Activated CD8-positive, alpha-beta memory T cell treated with anti-CD3 and anti-CD28 coated beads for 4 hours (primary cell): ENCODE measurements at regions not wholly inside any gene's neighbourhood (a gene's known extent, or its start where the extent isn't known, plus 50 kb on each side); places are given as distances from the start of the nearest gene placed in this dataset.

ENCODE experiments used
- DNase-seq, 2 donors: peaks; one replicate each; pipeline ENCODE4 v3.0.0-alpha.2; 2020; ENCODE audit warnings: low read depth in 2 of 2

DNA sequence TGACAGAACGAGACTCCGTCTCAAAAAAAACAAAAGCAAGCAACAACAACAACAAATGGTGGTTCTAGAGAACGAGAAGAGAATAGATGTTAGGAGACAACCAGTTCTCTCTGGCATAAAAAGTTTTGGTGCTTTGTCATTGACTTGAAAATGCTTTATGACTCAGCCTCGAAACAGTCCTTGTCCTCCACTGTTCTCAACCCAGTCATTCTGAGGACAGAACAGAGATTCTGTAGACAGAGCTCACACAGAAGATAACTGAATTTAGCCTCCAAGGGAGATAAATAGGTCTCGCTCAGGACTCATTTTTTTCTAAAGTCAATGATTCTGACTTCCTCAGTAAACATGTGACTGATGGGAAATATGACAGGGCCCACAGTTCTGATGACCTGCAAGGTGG lies 76.0 kb upstream of the FSTL4 start:
- no peak for DNase-seq

DNA sequence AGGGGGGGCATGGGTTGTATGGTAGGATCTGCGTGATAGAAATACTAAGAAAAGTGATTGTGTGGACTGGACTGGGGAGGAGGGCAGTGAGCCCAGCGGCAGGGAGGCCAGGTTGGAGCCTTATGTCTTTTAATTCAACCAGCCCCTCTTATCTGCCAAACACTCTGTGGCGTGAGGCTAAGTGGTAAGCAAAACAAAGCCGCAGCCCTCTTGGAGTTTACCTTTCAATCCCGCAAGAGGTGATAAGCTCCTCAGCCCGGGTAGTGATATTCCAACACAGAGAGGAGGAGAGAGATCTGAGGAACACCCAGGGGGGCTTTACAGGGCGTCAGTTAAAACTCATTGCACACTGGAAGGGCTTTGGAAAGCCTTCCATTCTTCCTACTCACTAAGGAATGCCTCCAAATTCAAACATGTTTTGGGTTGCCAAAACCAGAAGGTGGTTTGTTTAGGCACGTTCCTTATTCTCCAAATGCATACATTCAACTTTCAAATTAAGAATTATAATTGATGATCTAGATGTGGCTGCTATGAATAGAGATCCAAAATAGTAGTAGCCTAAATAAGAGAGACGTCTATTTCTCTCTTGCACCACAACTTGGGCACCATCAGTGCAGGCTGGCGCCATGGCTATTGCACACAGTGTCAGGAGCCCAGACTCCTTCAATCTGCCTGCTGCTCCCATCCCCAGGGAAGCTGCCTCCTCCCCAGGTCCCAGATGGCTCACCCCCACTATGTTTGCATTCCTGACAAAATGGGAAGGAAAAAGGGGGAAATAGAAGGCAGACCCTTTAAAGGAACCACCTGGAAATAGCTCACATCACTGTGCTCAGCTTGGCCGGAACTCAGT lies 75.1 kb upstream of the FSTL4 start:
- no peak for DNase-seq

- DNase-seq: no peak
Observed at GRCh38 chr5:133686566-133686965, 74.2 kb upstream of the FSTL4 start.

DNA sequence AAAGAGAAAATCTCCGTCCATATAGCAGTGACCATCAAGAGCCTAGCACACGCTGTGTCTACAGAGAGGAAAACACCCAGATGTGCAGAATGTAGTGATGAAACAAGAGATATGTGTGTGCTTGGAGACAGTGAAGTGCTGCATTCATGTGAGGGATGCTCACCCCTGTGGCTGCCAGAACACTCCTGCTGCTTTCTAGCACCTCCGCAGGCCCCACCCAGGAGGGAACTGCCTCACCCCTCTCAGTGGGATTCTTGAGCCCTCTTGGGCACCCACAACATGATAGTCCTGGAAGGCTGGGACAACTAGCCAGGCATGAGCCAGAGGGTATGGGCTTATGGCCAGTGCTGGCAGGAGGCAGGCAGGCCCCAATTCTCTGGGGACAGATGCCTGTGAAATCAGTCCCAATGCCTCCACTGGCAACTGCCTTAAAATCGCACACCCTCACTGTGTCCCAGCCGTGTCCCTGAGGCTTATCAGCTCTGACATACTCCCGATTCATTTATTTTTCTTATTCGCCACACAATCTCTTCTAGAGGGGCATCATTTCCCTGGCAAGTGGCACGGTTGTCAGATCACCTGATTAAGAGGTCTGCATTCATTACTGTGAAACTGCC lies 73.2 kb upstream of the FSTL4 start:
- no peak for DNase-seq

DNA sequence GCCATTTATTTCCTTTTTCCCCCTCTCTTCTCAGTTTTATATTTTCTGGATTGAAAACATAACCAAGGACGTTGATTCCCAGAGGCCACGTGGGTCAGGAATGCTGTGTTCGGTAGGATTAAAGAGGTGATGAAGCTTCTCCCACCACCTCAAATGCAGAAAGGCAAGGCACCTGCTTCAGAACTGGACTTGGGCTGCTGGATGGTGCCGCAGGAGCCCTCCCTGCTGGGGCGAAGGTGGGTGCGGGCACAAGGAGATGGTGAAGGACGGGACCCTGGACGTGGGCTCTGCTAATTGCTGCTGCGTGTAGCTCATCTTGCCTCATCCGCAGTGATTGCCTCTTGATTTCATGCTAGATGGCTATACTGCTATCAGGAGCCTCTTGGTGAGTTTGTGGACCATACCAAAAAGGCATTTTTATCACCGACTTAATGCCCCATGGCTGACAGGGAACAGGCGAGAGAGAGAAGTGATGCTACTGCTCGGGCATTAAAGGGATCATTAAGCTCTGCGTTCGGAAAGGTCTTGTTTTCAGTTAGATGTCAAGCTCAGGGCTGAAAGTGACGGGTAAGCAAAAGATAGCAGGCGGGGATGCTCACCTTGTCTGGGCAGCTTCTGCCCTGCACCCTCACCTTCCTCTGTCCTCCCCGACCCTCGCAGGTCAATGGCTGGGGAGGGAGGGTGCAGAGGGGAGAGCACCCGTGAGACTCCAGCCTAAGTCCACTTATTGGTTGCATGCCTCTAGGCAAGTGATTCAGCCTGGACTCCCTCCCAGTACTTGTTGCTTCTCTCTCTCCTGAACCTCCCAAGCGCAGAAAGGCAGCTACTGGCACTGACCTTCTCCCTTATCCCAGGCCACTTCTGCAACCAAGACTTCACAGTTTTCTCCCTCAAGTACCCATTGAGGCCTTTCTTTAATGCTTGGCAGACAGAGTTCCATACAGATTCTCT lies 71.6 kb upstream of the FSTL4 start:
- no peak for DNase-seq

DNA sequence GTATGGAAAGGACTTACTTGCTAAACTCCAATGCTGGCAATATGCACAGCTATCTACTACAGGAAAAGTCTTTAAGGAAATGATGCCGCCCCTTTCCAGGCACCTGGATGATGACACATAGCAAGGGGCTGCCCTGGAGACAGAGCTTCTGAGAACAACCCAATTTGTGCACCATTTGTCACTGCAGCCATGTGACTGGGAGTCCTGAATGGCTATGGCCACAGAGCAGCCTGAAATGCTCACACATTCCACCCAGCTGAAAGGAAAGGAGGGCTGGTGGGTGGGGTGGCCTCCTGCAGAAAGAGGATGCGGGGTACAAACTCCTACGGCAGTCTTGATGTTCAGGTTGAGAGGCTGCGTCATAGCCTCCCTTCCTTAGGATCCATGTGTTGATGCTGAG lies 70.1 kb upstream of the FSTL4 start:
- DNase-seq: no peak

GRCh38 chr5:133681896-133682295 lies 69.6 kb upstream of the FSTL4 start:
- DNase-seq: no peak

DNA sequence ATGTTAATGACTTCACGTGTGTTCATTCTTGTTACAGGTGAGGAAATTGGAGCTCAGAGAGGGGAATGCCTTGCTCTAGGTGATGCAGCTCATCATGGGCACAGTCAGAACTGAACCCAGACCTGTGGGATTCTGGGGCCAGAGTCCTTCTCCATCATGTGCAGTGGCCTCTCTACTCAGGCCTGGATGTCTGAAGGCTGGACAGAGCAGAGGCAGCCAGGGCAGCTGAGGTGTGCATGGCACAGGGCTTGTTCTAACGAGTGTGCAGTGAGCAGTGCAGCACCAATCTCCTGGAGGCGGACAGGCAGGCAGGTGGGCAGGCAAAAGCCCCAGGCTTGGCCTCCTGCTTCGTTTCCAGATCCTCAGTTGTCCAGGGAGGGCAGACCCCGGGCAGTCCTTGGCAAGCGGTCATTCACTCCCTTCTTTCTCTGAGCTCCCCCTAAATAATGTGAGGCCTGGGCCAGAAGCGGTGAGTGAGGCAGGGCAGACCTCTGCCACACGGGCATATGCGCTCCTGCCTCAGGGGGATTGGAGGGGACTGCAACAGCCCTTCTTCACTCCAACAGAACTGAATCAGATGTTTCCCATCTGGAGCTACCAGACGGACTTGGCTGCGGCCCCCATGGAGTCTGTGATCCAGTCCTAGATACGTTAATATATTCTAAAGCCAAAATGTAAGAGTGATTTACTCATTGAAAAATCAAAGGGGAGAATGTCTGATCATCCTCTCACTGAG lies 68.7 kb upstream of the FSTL4 start:
- no peak for DNase-seq

GRCh38 chr5:133679534-133679933 lies 67.2 kb upstream of the FSTL4 start:
- DNase-seq: no peak

GRCh38 chr5:133675376-133676154 lies 63.2 kb upstream of the FSTL4 start:
- DNase-seq: no peak

GRCh38 chr5:133670336-133670735 lies 58.0 kb upstream of the FSTL4 start:
- no peak for DNase-seq

DNA sequence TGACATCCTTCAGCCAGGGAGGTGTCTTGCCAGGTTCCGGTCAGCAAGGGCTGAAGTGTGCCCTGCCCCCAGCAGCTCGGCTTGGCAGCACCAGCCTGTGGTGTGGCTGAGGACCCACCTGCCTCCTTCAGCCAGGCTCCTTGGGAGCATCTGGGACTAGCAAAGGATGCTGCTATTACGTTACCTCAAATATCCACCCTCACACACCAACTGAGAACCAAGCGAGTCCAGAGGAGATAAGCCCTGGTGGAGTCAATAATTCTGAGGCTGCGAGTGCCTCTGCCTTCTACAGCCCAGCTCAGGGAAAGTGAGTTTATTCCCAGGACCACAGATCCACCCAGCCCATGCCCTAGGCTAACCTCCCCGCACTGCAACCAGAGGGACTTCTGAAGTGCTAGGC lies 57.1 kb upstream of the FSTL4 start:
- DNase-seq: no peak

DNA sequence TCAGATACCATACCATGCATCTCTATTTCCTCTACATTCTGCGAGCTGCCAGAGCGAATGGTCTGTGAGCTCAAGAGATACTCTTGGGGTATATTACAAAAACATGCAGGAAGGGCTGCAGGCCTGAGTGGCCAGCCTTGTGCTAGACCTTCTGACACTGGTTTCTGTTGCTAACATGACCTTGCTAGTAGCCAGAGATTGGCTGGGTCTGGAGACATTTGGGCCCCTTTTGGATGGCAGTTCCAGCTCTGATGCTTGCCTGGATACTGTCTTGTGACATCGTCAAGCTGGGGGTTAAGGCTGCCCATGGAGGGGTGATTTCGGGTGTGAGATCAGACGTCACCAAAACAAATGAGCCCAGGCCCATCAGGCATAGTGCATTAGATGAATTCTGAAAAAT lies 56.1 kb upstream of the FSTL4 start:
- DNase-seq: no peak

- DNase-seq: no peak
Observed at GRCh38 chr5:133667217-133667616, 54.9 kb upstream of the FSTL4 start.

DNA sequence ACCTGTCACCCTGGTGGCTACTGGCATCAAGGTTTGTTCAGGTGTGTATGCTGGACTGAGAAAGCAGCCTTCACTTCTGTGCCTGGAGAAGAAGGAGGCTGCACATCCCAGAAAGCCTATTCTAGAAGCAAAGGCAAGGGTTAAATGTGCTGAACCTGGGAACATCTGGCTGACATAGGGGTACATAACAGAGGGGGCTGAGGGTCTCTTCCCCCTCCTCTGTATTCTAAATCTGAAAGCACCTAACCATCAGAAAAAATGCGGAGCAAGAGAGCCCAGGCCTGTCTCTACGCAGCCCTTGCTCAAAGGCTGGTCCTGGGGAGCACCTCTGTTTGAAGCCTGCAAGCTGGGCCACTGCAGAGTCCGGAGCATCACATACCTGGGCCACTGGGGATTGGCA lies 53.2 kb upstream of the FSTL4 start:
- no peak for DNase-seq

GRCh38 chr5:133664422-133664821 lies 52.1 kb upstream of the FSTL4 start:
- DNase-seq: no peak

- no peak for DNase-seq
Observed at GRCh38 chr5:133663397-133664054, 51.2 kb upstream of the FSTL4 start.

GRCh38 chr5:133662578-133662977 lies 50.2 kb upstream of the FSTL4 start:
- DNase-seq: no peak
